H1 (cell line): ENCODE measurements at regions not wholly inside any gene's neighbourhood (a gene's known extent, or its start where the extent isn't known, plus 50 kb on each side); places are given as distances from the start of the nearest gene placed in this dataset.

ENCODE experiments used
- FOSL1 ChIP-seq: IDR thresholded peaks from 2 replicates; pipeline ENCODE4 v1.6.1; 2011; ENCODE audit warnings: mild to moderate bottlenecking, low read depth, low read length, moderate library complexity; ENCODE audit not compliant: insufficient read depth
- GABPA ChIP-seq: IDR thresholded peaks from 2 replicates; pipeline ENCODE4 v1.6.1; 2011; ENCODE audit warnings: mild to moderate bottlenecking, low read length, moderate library complexity, borderline replicate concordance; ENCODE audit not compliant: insufficient read depth
- PHF8 ChIP-seq: fragments of 200-600 bp; sonication (generic); conservative IDR thresholded peaks from 2 replicates; pipeline ENCODE4 v1.7.1; 2012; ENCODE audit warnings: low read depth, mild to moderate bottlenecking, inconsistent platforms, low read length, moderate library complexity

GRCh38 chr4:17204908-17205307, 306.5 kb upstream of the LDB2 start (continued):
- TF ChIP-seq GABPA = no peak
- no peak for TF ChIP-seq FOSL1
- TF ChIP-seq PHF8 = no peak
